ENCODE measurements at regions not wholly inside any gene's neighbourhood (a gene's known extent, or its start where the extent isn't known, plus 50 kb on each side); places are given as distances from the start of the nearest gene placed in this dataset.

- no peak overlapping the region for H3K4me3 ChIP-seq
- TF ChIP-seq, protein P1, sequence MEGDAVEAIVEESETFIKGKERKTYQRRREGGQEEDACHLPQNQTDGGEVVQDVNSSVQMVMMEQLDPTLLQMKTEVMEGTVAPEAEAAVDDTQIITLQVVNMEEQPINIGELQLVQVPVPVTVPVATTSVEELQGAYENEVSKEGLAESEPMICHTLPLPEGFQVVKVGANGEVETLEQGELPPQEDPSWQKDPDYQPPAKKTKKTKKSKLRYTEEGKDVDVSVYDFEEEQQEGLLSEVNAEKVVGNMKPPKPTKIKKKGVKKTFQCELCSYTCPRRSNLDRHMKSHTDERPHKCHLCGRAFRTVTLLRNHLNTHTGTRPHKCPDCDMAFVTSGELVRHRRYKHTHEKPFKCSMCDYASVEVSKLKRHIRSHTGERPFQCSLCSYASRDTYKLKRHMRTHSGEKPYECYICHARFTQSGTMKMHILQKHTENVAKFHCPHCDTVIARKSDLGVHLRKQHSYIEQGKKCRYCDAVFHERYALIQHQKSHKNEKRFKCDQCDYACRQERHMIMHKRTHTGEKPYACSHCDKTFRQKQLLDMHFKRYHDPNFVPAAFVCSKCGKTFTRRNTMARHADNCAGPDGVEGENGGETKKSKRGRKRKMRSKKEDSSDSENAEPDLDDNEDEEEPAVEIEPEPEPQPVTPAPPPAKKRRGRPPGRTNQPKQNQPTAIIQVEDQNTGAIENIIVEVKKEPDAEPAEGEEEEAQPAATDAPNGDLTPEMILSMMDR (IDR thresholded peaks at IDR 0.05; ENCODE audit: control extremely low read depth, extremely low read depth): no peak
- H3K9ac ChIP-seq (ENCODE audit: insufficient read depth in 1 of 2, low read length in 2 of 2): no peak overlapping the region
- H3K4me1 ChIP-seq (ENCODE audit: control insufficient read depth in 5 of 5, insufficient read depth in 5 of 5, low read length in 5 of 5): no peaks in the 10 kb centered on the region
- no peak for ATAC-seq (ENCODE audit: insufficient read depth, low FRiP score)
- no peaks in the 10 kb centered on the region for H3K9me3 ChIP-seq (ENCODE audit: control insufficient read depth in 4 of 4, insufficient read depth in 3 of 4, low read length in 3 of 4)
- 60 to 63% methylated on average over 5 of the region's 5 CpGs for WGBS, 2 donors
- no peaks in the 10 kb centered on the region for H3K27me3 ChIP-seq (ENCODE audit: control insufficient read depth in 3 of 3, insufficient read depth in 3 of 3, low read length in 2 of 3)
- H3K27ac ChIP-seq (ENCODE audit: low read depth in 1 of 2, low read length in 1 of 2): no peak overlapping the region
- no peak for DNase-seq
- H3K36me3 ChIP-seq (ENCODE audit: control insufficient read depth in 4 of 4, insufficient read depth in 4 of 4, low read length in 4 of 4): no peaks in the 10 kb centered on the region
These were observed 71.9 kb upstream of the USP24 start for GRCh38 chr1:55286856-55287602.

GRCh38 chr1:55285834-55286233 is 70.7 kb upstream of the USP24 start:
- Histone ChIP-seq H3K9ac (ENCODE audit: insufficient read depth in 1 of 2, low read length in 2 of 2) (no peak overlapping the region), H3K36me3 (ENCODE audit: control insufficient read depth in 4 of 4, insufficient read depth in 4 of 4, low read length in 4 of 4) (no peaks in the 10 kb centered on the region), H3K9me3 (ENCODE audit: control insufficient read depth in 4 of 4, insufficient read depth in 3 of 4, low read length in 3 of 4) (no peaks in the 10 kb centered on the region), H3K27ac (ENCODE audit: low read depth in 1 of 2, low read length in 1 of 2) (no peak overlapping the region), H3K27me3 (ENCODE audit: control insufficient read depth in 3 of 3, insufficient read depth in 3 of 3, low read length in 2 of 3) (no peaks in the 10 kb centered on the region), H3K4me3 (no peak overlapping the region), H3K4me1 (ENCODE audit: control insufficient read depth in 5 of 5, insufficient read depth in 5 of 5, low read length in 5 of 5) (no peaks in the 10 kb centered on the region)
- DNase-seq: no peak
- WGBS, 2 donors: 88 to 89% methylated on average over 2 of the region's 2 CpGs
- ATAC-seq (ENCODE audit: insufficient read depth, low FRiP score): no peak
- TF ChIP-seq, protein P1 (IDR thresholded peaks at IDR 0.05; ENCODE audit: control extremely low read depth, extremely low read depth): no peak

DNA sequence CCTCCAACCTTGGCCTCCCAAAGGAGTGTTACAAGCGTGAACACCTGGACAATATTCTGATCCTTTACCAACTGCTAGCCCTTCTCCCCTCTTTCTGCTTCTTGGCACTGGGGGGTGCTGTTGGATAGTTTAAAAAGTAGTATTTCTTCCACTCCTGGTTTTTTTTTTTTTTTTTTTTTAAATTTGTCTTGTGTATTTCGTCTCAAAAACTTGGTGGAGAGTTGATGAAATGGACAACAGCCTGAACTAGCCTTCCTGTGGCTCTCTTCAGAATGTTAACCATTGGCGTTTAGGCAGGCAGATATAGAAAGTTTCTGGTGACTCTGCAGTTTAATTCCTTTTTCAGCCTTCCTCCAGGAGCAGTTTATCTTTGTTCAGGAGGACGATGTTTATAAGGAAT is 69.7 kb upstream of the USP24 start:
- no peak for ATAC-seq (ENCODE audit: insufficient read depth, low FRiP score)
- no peaks in the 10 kb centered on the region for H3K27me3 ChIP-seq (ENCODE audit: control insufficient read depth in 3 of 3, insufficient read depth in 3 of 3, low read length in 2 of 3)
- 27 to 32% methylated on average over 4 of the region's 4 CpGs for WGBS, 2 donors
- TF ChIP-seq, protein P1 (IDR thresholded peaks at IDR 0.05; ENCODE audit: control extremely low read depth, extremely low read depth): peak; percentile 14
- no peaks in the 10 kb centered on the region for H3K9me3 ChIP-seq (ENCODE audit: control insufficient read depth in 4 of 4, insufficient read depth in 3 of 4, low read length in 3 of 4)
- H3K4me1 ChIP-seq (ENCODE audit: control insufficient read depth in 5 of 5, insufficient read depth in 5 of 5, low read length in 5 of 5): no peaks in the 10 kb centered on the region
- no peak overlapping the region for H3K4me3 ChIP-seq
- H3K27ac ChIP-seq (ENCODE audit: low read depth in 1 of 2, low read length in 1 of 2): no peak overlapping the region
- DNase-seq: peak; percentile 36 to 78 (median 77)
- H3K36me3 ChIP-seq (ENCODE audit: control insufficient read depth in 4 of 4, insufficient read depth in 4 of 4, low read length in 4 of 4): no peaks in the 10 kb centered on the region
- H3K9ac ChIP-seq (ENCODE audit: insufficient read depth in 1 of 2, low read length in 2 of 2): no peak overlapping the region

DNA sequence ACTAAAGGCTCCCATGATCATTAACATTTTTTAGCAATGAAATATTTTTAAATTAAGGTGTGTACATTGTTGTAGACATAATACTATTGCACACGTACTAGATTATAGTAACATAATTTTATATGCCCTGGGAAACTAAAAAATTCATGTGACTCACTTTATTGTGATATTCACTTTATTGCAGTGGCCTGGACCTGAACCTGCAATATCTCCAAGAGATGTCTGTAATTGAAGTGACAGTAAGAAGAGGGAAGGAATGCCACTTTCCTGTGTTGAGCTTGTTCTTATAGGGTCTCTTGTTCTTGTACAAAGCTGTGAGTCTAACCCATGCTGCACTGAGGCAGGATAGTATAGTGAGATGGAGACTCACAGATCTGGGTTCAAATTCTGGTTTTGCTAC is 66.9 kb upstream of the USP24 start:
- H3K27me3 ChIP-seq (ENCODE audit: control insufficient read depth in 3 of 3, insufficient read depth in 3 of 3, low read length in 2 of 3): no peaks in the 10 kb centered on the region
- peaks cover 0 to 3% (median 0%) of the 10 kb centered on the region in 5 donors for H3K4me1 ChIP-seq (ENCODE audit: control insufficient read depth in 5 of 5, insufficient read depth in 5 of 5, low read length in 5 of 5)
- H3K9me3 ChIP-seq (ENCODE audit: control insufficient read depth in 4 of 4, insufficient read depth in 3 of 4, low read length in 3 of 4): no peaks in the 10 kb centered on the region
- H3K9ac ChIP-seq (ENCODE audit: insufficient read depth in 1 of 2, low read length in 2 of 2): no peak overlapping the region
- no peak overlapping the region for H3K4me3 ChIP-seq
- DNase-seq (no peak), ATAC-seq (ENCODE audit: insufficient read depth, low FRiP score) (no peak)
- TF ChIP-seq, protein P1 (IDR thresholded peaks at IDR 0.05; ENCODE audit: control extremely low read depth, extremely low read depth): no peak
- no peaks in the 10 kb centered on the region for H3K36me3 ChIP-seq (ENCODE audit: control insufficient read depth in 4 of 4, insufficient read depth in 4 of 4, low read length in 4 of 4)
- 38 to 95% methylated on average over 1 of the region's 1 CpG for WGBS, 2 donors
- H3K27ac ChIP-seq (ENCODE audit: low read depth in 1 of 2, low read length in 1 of 2): no peak overlapping the region
